Gastroesophageal sphincter (tissue), 3 donors: ENCODE measurements at regions not wholly inside any gene's neighbourhood (a gene's known extent, or its start where the extent isn't known, plus 50 kb on each side); places are given as distances from the start of the nearest gene placed in this dataset.

Experiments
- CTCF ChIP-seq, 4 experiments: fragments of 200-600 bp in 2 of 4; fragments of 450-650 bp in 2 of 4; sonication (generic) in 1 of 4; IDR thresholded peaks; one replicate each; pipeline ENCODE4 v1.5.1; 2017 to 2019; ENCODE audit warnings: antibody characterized with exemption in 4 of 4, mild to moderate bottlenecking in 2 of 4, moderate library complexity in 2 of 4
- EP300 ChIP-seq: sonication (generic); formaldehyde crosslinking; IDR thresholded peaks from one replicate; pipeline ENCODE4 v1.6.1; 2017; ENCODE audit warnings: antibody characterized with exemption, mild to moderate bottlenecking
- POLR2A ChIP-seq, 2 donors: fragments of 450-650 bp; IDR thresholded peaks; one replicate each; pipeline ENCODE4 v1.6.1; 2017; ENCODE audit warnings: antibody characterized with exemption in 2 of 2, mild to moderate bottlenecking in 2 of 2, moderate library complexity in 1 of 2

GRCh38 chr7:49038821-49039358 lies 114.5 kb downstream of the CDC14C start:
- TF ChIP-seq POLR2A (IDR thresholded peaks at IDR 0.05): no peak
- TF ChIP-seq EP300: no peak
- no peak for TF ChIP-seq CTCF (IDR thresholded peaks at IDR 0.05)
